Islet of Langerhans (tissue), 1 donor: ENCODE measurements at regions not wholly inside any gene's neighbourhood (a gene's known extent, or its start where the extent isn't known, plus 50 kb on each side); places are given as distances from the start of the nearest gene placed in this dataset.

ENCODE experiments used
- FAIRE-seq: peaks from one replicate; lab custom pipeline; 2011; peaks lifted over from hg19 to GRCh38; lab: Jason Lieb, UNC

DNA sequence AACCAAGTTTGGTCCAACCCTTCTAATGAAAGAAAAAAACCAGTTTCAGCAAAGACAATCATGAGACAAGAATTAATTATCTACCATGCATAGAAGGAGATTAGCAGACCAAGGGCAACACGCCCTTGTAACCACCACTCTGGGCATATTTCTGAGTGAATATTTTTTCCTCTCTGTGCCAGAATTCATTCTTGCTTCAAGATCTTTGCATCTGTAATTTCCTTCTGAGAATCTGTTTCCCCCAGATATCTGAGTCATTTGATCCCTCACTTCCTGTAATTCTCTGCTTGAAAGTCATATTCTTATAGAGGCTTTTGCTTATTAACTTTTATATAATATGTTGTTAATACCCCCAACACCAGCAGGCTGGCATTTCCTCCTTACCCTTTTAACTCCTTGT is 243.7 kb downstream of the SLC16A7 start:
- no peak for FAIRE-seq

DNA sequence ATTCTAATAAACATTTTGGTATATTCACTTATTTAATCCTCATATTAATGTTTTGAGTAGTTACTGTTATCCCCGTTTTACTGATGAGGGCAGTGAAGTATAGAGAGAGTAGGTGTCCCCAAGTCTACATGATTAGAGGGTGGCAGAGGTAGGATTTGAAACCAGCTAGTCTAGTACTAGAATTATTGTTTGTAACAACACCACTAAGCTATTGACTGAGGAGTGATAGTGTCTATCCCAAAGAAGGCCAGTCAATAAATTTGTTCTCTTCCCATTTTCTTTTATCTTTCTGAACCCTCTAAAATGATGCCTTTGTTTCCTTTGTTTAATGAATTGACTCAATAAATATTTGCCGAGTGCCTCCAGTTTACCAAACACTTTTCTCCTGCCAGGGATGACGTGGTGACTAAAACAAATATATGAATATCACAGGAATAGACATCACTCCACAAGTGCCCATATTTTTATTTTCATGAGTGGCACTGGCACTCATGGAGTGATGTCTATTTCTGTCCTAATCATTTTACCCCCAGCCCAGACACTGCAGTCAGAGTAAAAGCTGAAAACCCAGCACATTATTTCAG is 247.5 kb downstream of the SLC16A7 start:
- no peak for FAIRE-seq

DNA sequence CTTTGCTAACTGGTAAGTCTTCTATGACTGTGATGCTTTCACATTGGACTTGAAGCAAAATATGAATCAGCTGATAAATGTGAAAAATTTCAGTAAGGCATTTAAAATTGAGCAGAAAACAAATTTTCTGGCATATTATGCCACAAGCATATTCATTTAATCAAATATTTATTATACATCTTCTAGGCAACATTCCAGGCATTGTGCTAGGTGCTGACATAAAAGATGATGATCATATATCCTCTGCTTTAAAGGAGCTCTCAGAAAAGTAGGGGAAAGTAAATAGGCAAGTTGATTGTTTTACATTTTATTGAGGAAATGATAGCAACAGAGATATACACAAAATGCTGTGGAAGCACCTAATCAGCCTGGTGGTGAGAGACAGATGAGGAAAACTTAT is 248.9 kb downstream of the SLC16A7 start:
- FAIRE-seq = no peak

DNA sequence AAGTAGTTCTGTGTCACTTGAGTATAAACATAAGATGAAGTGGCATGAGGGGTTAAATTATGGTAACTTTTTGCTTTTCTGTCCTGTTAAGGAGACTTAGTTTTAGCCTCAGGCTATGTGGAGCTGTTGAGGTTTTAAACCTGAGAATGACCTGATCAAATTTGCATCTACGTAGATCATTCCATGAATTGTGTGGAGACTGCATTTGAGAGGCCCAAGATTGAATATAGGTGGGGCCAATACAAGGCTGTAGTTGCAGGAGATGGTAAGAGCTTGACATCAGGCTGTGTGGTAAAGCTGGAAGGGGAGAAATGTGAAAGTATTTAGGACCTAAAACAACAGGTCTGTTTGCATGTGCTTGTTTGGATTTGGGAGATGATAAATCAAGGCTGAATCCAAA is 249.5 kb downstream of the SLC16A7 start:
- FAIRE-seq = no peak

DNA sequence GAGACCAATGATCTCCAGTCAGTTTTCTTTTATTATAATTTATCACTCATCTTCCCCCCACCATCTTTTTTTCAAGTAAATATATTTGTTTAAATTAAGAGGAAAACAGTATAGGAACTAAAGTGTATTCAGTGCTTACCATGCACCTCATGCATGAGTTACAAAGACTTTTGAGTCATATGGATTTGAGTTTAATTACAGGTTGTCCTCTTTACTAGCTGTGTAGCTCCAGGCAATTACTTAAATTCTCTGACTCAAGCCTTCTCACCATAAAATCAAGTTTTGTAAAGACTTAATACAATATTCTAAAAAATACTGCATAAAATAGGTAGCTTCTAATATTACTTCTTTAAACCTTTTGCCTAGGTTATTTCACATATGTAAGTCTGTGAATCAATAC is 251.3 kb downstream of the SLC16A7 start:
- FAIRE-seq = no peak

DNA sequence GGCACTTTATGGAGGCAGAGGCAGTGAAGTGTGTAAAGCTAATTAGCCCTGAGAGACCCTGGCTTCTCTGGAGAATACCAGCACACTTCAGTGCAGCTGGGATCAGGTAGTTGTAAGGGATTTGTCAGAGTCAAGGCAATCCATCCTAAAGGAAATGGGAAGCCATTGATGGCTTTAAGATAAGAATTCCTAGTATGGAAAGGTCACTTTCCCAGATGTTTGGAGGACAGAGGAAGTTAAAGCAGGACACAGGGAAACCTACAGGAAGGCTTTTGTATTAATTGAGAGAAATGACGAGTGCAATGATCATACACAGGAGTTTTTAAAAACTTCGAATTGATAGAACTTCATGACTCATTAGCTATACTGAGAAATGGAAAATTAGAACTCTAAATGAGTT is 254.4 kb downstream of the SLC16A7 start:
- FAIRE-seq = no peak

DNA sequence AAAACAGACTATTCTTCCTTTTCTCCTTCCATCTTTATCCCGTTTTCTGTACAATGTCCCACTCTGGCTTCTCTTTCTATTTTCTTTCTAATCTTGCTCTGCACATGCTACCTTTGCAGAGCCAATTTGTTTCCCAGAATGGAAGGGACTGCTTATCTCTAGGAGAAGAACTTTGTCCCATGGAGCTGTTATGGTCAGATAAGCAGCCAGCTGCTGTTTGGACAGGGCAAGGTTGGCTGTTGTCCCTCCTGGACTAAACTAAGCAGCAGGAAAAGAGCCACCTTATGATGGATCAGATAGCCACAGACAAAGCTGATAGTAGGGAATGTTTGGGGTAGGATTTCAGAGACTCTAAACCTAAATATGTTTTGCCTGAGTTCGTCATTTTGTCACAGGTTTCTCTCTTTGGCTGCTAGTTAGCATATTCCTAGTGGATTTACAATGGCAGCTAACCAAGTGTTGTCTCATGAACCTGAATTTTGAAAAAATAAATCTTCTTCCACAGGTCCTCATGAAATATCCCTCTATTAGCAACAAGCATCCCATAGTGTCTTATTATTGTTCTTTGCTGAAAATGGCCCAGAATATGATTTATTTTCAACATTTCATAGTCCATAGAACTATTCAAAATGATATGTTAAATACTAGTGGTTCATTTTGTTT is 262.8 kb downstream of the SLC16A7 start:
- no peak for FAIRE-seq

DNA sequence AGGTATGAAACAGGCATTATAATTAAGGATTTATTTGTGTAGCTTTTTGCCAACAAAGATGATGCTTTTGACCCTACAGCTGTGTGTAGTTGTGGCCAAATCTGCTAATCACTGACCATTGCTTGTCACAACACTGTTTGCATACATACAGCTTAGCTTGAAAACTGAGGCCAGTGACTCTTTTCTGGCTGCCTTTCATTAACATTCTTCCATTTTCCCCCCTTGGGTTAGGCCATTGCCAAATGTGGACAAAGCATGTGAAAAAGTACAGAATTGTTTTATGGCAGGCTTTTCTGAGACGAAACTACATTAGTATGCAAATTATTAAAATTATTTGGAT is 263.3 kb downstream of the SLC16A7 start:
- FAIRE-seq = no peak

DNA sequence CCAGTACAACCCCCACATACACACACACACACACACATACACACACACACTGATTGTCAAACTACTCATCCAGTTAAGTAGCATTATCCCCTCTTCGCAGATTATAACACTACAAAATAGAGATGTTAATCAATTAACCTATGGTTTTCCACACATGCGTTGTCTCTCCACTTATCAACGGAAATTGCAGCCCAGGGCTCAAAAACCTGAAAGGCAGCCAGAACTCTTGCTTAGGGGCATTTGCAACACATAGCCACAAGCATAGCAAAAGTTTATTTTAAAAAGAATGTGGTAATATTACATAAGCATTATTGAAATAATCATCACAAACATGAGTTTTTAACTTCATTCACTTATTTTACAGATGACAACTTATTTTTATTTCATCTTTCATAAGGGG is 265.8 kb downstream of the SLC16A7 start:
- no peak for FAIRE-seq

DNA sequence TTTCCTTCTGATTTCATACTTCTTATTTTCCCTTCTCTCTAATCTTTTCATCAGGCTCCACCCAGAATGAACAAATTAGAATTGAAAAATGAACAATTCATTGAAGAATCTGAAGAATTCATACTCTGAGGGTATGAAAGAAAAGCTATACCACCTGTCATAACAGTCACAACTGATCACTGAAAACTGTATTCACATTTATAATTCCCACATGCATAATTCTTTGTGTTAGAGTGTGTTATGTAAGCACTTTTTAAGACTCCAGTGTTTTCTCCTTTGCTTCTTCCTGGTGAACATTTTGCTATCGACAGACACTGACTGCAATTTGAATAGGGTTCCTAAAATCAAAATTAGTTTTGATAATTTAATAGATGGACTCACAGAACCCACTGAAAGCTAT is 271.2 kb downstream of the SLC16A7 start:
- FAIRE-seq = no peak

DNA sequence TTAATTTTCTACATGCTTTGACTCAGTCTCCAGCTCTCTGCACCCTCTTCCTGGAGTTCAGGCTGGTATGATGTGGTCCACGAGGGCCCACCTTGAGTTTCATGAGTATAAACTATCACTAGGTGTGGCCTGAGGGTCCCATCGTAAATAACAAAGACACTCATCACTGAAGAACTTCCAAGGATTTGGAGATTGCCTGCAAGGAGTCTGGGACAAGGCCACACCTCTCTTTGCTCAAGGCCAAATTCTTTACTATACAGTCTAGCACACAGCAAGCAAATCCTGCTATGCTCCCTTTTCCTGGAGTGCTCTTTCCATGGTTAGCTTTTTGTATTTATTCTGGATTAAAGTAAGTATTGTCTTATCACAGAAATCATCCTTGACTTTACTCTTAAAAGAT is 271.9 kb downstream of the SLC16A7 start:
- FAIRE-seq = no peak

DNA sequence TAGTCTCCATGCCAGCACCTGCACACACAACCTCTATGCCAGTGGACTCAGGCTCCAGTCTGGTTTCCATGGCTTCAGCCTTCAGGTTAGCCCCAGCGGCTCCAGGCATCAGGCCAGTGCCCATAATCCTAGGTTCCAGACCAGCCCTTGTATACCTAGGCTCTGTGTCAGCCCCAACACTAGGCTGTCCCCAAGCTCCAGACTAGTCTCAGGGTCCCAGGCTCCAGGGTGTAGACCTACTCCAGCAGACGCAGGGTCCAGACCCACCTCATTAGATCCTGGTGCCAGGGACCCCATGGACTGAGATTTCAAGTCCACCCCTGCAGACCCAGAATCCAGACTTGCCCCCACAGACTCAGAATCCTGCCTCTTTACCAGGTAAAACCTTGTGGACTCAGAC is 275.9 kb downstream of the SLC16A7 start:
- no peak for FAIRE-seq

DNA sequence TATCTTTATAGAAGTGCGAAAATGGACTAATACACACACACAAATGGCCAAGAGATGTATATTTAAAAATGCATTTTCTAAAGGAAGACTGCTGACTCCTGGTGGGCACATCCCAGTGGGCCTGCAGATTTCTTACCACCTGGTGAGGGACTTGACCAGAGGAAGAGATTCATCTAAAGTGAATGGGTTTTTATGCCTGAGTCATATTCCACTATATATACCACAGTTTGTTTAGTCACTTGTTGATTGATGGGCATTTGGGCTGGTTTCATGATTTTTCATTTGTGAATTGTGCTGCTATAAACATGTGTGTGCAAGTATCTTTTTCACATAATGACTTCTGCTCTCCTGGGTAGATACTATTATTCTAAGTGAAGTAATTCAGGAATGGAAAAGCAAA is 277.3 kb downstream of the SLC16A7 start:
- FAIRE-seq = no peak

DNA sequence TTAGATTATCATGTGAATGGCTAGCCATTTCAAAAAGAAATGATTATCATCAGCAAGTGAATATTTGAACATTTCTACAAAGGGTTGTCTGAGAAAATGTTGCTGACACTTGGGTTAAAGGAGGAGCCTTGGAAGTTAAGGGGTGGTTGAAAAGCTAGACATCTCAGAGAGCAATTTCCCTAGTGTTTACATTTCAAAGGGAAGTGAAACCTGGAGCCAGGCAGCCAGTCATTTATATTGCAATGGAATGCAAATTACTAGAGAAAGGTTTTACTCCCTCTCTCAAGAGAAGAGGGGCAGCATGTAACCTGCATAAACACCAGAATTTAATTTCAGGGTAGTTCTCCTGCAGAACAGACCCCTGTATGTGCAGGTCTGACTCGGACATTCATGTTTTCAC is 279.0 kb downstream of the SLC16A7 start:
- no peak for FAIRE-seq

DNA sequence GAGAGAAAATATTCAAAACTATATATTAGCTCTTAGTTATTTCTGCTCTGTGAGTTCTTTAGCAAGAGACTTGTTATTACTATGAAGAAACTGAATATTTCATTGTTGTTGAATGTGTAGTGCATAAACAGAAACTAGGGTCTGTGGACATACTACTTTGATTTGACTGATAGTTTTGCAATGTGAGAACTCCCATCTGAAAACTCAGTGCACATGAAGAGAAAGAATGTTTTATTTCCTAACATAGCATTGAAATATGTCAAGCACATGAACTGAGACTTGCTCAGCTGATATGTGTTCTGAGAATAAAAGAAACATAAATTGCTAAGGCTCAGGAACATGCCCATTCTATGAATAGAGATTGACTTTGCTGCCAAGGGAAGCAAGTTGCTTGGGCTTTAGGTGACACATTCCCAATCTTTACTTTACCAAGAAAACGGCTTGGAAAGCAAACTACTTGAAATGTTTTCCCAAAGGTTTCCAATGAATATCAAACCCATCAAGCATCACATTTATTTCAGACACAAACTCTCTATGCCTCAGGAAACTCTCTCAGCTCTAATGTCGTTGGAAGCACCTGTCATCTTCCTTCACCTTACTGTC is 290.4 kb downstream of the SLC16A7 start:
- no peak for FAIRE-seq

DNA sequence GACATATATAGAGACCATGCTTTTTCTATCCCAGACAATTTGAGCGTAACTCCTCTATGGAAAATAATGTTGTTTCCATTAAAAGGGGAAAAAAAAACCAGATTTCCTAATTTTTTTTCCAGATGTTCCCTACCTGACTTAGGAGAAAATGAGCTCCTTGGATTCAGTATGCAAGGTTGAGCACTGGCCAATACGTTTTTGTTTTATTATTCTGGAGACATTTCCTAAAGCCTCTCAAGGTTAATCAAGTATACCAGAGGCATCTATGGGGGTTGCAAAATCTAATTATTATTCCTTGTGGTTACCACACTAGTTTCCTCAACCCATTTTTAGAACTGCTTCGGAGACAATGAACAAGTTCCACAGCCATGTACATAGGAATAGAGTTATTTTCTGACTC is 291.3 kb downstream of the SLC16A7 start:
- FAIRE-seq = no peak

DNA sequence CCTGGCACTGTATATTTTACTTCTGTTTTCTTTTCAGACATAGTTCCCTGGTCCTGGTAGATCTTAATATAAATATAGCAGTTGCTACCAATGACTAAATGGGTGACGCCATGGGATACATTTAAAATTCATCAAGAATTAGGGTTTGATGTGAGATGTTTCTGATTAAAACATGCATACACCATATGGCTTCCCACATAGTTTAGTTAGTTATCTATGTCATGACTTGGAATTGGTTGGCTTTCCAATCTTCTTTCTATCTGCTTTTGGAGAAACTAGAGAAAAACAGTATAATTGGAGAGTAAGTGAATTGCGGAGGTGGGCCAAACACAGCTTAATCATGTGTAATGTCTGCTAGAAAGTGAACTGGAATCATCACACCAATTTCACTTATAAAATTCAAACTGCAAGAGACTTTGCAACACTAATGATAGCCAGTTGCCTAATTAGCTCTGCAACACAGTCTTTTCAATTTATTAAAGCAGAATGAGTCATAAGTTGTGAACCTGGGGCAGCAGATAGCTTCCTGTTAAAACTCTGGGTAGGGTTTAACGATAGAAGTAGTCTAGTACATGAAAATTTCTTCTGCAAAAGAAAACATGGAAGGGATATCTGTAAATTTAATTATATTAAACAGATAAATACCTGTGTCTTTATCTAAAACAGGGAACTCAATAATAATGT is 295.2 kb downstream of the SLC16A7 start:
- FAIRE-seq = no peak

DNA sequence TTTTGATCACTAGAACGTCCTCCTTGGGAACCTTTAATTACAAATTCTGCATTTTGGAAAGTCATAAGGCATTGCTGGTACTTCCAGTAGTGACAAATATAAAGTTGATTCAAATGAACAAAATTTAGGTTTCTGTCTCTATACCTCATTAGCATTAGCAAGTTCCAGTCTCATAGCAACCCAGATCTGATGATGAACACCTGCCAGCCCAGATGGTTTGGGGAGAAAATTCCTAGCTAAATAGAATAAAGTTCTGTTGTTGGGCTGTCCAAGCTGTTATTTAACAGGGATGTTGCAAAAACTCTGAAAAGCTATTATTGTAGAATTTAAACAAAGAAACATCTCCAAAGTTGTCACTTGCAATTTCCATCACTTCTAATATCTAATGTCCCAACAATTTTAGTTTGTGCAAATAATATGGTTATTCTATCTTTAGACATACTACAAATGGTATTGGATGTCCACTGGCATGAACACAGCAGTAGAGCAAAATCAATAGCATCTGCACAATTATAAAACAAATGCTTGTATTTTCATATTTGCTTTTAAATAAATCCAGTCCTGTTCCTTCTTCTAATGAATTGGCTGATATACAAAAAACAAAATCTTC is 299.4 kb downstream of the SLC16A7 start:
- FAIRE-seq = no peak

DNA sequence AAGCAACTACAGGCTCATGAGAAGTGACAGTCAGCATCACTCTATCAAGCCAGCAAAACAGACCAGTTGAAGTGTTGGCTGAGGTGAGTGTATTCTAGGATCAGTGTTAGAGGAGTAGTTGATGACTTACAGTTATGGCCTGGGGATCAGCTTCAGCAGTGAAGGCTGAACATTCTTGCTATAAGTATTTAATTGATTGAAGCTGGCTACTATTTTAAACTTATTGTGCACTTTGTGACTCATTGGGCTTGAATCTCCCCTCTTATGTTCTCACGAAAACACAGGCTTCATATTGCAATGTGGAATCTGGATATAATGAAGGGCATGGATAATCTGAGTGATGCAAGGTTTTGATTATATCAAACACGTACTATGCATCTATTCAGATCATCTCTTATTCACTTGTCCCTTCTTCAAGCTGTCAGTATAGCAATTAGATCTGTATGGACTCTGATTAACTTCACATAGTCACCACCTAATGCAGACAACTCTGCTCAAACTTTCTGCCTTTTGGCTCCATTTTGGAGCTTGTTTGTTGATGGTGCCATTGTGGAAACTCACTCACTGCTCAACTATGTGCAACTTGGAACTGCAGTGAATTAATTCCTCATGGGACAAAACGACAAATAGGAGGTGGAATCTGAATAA is 309.2 kb downstream of the SLC16A7 start:
- FAIRE-seq = no peak

DNA sequence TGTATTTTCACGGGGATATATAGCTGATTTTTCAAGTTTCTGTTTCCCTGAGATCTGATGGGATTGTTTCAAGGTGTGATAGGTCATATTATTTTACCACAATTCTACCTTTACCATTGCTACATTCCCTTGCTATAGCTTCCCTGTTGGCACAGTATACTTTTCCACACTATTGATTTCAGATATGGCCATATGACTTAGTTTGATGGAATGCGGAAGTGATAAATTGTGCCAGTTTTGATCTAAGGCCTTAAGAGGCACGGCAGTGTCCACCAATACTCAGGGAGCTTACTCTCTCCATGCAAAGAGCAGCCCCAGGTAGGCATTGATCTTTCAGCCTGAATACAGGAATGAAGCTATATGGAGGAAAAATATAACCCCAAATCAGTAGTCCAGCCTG is 315.7 kb downstream of the SLC16A7 start:
- FAIRE-seq = no peak

DNA sequence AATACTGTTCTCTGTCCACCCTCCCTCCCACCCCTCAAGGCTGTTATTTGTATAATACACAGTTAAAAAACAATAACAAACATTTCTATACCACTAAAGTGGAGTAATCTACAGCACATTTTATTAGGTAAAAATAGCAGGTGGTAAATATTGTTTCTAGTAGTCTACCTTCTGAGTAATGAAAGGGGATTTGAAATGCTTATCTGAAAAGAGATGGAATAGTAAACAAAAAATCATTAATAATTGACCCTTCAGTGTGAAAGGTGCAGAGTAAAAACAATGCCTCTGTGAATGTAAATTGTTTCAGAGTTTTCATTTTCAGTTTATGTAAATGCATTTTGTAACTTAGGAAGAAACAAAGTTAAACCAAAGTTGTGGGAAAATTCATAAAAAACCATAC is 321.2 kb downstream of the SLC16A7 start:
- FAIRE-seq = no peak

DNA sequence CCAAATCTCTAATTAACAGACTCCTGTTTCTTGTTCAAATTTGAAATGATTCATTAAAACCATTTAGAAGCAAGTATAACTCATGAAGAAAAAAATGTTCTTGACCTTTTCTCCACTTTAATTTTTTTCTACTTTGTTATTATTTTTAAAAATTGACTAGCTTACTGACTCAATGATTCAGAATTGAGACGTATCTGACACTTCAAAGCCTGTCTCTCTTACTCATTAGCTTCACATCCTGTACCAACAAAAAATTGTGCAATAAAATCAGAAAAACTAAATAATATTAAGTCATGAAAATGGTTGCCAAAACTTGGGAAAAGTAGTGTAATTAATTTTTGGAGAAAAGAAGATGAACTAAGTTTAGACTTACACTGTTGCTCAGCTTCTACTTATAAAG is 331.2 kb downstream of the SLC16A7 start:
- FAIRE-seq = no peak

DNA sequence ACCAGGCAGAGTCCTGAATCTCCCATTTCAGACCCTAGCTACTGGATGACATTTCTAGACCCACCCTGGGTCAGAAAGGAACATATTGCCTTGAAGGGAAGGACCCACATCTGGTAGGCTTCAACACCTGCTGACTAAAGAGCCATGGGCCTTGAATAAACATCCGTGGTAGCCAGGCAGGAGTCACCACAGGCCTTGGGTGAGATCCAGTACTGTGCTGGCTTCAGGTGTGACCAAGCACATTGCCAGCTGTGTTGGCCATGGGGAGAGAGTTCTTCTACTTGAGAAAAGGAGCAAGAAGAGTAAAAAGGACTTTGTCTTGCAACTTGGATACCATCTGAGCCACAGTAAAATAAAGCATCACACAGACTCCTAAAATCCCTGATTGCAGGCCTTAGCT is 332.6 kb downstream of the SLC16A7 start:
- no peak for FAIRE-seq
